GM12878 (cell line): ENCODE measurements at regions not wholly inside any gene's neighbourhood (a gene's known extent, or its start where the extent isn't known, plus 50 kb on each side); places are given as distances from the start of the nearest gene placed in this dataset.

Experiments
- ATAC-seq: fragments of 200-7000 bp; cut with Tn5 transposase; 3 replicates; pipeline ENCODE4 v1.9.1; 2020; ENCODE audit warnings: mild to moderate bottlenecking, moderate library complexity
- BruUV-seq: library from RNA; stranded (reverse); fragments of 400-500 nt; replicated peaks from 2 replicates; lab custom pipeline; 2021; lab: Mats Ljungman, UMichigan
- CTCF ChIA-PET: fragments of 300-600 bp; sonication (Branson Sonifier 250); formaldehyde crosslinking; extraction: SDS; loops from one replicate; lab custom pipeline; 2021; ENCODE audit warnings: inconsistent platforms; lab: Yijun Ruan, JAX
- POLR2A ChIA-PET: fragments of 350-600 bp; formaldehyde crosslinking; extraction: SDS; loops from one replicate; lab custom pipeline; 2021; ENCODE audit warnings: inconsistent platforms; lab: Charles Lee
- RAD21 ChIA-PET: fragments of 300-600 bp; sonication (Branson Sonifier 250); formaldehyde crosslinking; loops from one replicate; lab custom pipeline; 2023; ENCODE audit warnings: antibody characterized with exemption; ENCODE audit not compliant: unreplicated experiment; lab: Charles Lee
- SMC1A ChIA-PET: fragments of 300-600 bp; sonication (Branson Sonifier 250); formaldehyde crosslinking; loops from one replicate; lab custom pipeline; 2023; ENCODE audit not compliant: unreplicated experiment, uncharacterized antibody; lab: Charles Lee
- DNase-seq: peaks from one replicate; pipeline ENCODE4 v3.0.0-alpha.2; 2011; ENCODE audit warnings: low read depth, low spot score
- FAIRE-seq: peaks from 3 replicates; lab custom pipeline; 2011; peaks lifted over from hg19 to GRCh38; lab: Jason Lieb, UNC
- H2AFZ ChIP-seq: 2 replicates; pipeline ENCODE4 v1.6.0; 2011; ENCODE audit warnings: low read depth, low read length, control low read depth; ENCODE audit not compliant: control insufficient read depth
- H3K27ac ChIP-seq: 2 replicates; pipeline ENCODE4 v1.5.1; 2011; ENCODE audit warnings: control low read depth; ENCODE audit not compliant: control insufficient read depth, insufficient read depth
- H3K27me3 ChIP-seq, 2 experiments: replicated peaks in 1 of 2; 2 replicates each; pipeline versions ENCODE4 v1.6.0 to v1.6.1; 2011; ENCODE audit warnings: low read length in 1 of 2; ENCODE audit not compliant: control insufficient read depth in 2 of 2, insufficient read depth in 2 of 2
- H3K36me3 ChIP-seq, 2 experiments: 2 replicates each; pipeline ENCODE4 v1.5.1; 2011; ENCODE audit warnings: low read length in 1 of 2; ENCODE audit not compliant: control insufficient read depth in 2 of 2, insufficient read depth in 2 of 2
- H3K4me1 ChIP-seq: 2 replicates; pipeline ENCODE4 v1.6.1; 2011; ENCODE audit warnings: mild to moderate bottlenecking, low read length, moderate library complexity, mixed read lengths; ENCODE audit not compliant: control insufficient read depth, insufficient read depth
- H3K4me2 ChIP-seq: 2 replicates; pipeline ENCODE4 v1.6.0; 2011; ENCODE audit warnings: control low read depth; ENCODE audit not compliant: control insufficient read depth, insufficient read depth
- H3K4me3 ChIP-seq: fragments of 200-600 bp; sonication (generic); 2 replicates; pipeline ENCODE4 v1.5.1; 2016
- H3K79me2 ChIP-seq: 2 replicates; pipeline ENCODE4 v1.6.0; 2011; ENCODE audit warnings: low read length; ENCODE audit not compliant: control insufficient read depth, insufficient read depth
- H3K9ac ChIP-seq: 2 replicates; pipeline ENCODE4 v1.8.0; 2011; ENCODE audit warnings: low read length, control low read depth, mixed read lengths; ENCODE audit not compliant: control insufficient read depth, insufficient read depth
- H3K9me3 ChIP-seq: replicated peaks from 3 replicates; pipeline ENCODE4 v1.5.1; 2011; ENCODE audit warnings: mild to moderate bottlenecking, low read length; ENCODE audit not compliant: control insufficient read depth, insufficient read depth
- H4K20me1 ChIP-seq: 2 replicates; pipeline ENCODE4 v1.6.0; 2011; ENCODE audit not compliant: control insufficient read depth, insufficient read depth
- BCL11A ChIP-seq: IDR thresholded peaks from 2 replicates; pipeline ENCODE4 v1.6.1; 2011; ENCODE audit warnings: low read depth, low read length
- ETV6 ChIP-seq, 2 experiments: fragments of 450-650 bp in 1 of 2; IDR thresholded peaks in 1 of 2; conservative IDR thresholded peaks in 1 of 2; 2 replicates each; pipeline ENCODE4 v1.6.1; 2014; ENCODE audit warnings: antibody characterized with exemption in 1 of 2, borderline replicate concordance in 1 of 2, low read depth in 1 of 2, mild to moderate bottlenecking in 1 of 2, moderate library complexity in 1 of 2
- HDAC2 ChIP-seq: fragments of 200-600 bp; sonication (generic); IDR thresholded peaks from 2 replicates; pipeline ENCODE4 v1.6.1; 2017
- LARP7 ChIP-seq: fragments of 450-650 bp; IDR thresholded peaks from 2 replicates; pipeline ENCODE4 v1.6.1; 2017; ENCODE audit warnings: mild to moderate bottlenecking
- NFYA ChIP-seq: IDR thresholded peaks from 2 replicates; pipeline ENCODE4 v1.6.1; 2011; ENCODE audit warnings: low read depth, mild to moderate bottlenecking, low read length, improper control_type of control experiment, borderline replicate concordance
- SREBF1 ChIP-seq: IDR thresholded peaks from 2 replicates; pipeline ENCODE4 v1.6.1; 2012; ENCODE audit warnings: mild to moderate bottlenecking, low read length
- TBL1XR1 ChIP-seq: IDR thresholded peaks from 2 replicates; pipeline ENCODE4 v1.6.1; 2012; ENCODE audit warnings: low read depth, low read length, improper control_type of control experiment
- TCF3 ChIP-seq: IDR thresholded peaks from 2 replicates; pipeline ENCODE4 v1.6.1; 2012; ENCODE audit warnings: low read depth, mild to moderate bottlenecking, low read length, borderline replicate concordance; ENCODE audit not compliant: insufficient read depth
- ZNF384 ChIP-seq: IDR thresholded peaks from 2 replicates; pipeline ENCODE4 v1.6.1; 2012; ENCODE audit warnings: low read depth, mild to moderate bottlenecking, low read length, improper control_type of control experiment, borderline replicate concordance
- ZZZ3 ChIP-seq: IDR thresholded peaks from 2 replicates; pipeline ENCODE4 v1.6.1; 2011; ENCODE audit warnings: low read depth; ENCODE audit not compliant: control insufficient read depth, insufficient read length
- WGBS: methylation state at CpG from one replicate; pipeline ENCODE4 v1.1.6; 2016; ENCODE audit warnings: low lambda C conversion rate; ENCODE audit not compliant: insufficient replicate concordance, insufficient coverage; ENCODE audit errors: missing lambda C conversion rate; 5-methylcytosine and 5-hydroxymethylcytosine counted together
- in situ Hi-C: fragments of 300-500 bp; cut with MboI; formaldehyde crosslinking; loops from 9 replicates; pipeline ENCODE4 v1.14.3; 2018; ENCODE audit warnings: mixed read lengths
- intact Hi-C: fragments of 100-400 bp; cut with micrococcal nuclease; formaldehyde crosslinking; loops from one replicate; pipeline ENCODE4 v1.14.2; 2022; ENCODE audit not compliant: unreplicated experiment
- TF ChIP-seq, protein P1 (sequence below): IDR thresholded peaks from 2 replicates; pipeline ENCODE4 v1.6.1; 2011; ENCODE audit warnings: low read depth, mild to moderate bottlenecking, low read length, moderate library complexity, borderline replicate concordance; ENCODE audit errors: extremely low read depth
- TF ChIP-seq, protein P2 (sequence below): fragments of 450-650 bp; IDR thresholded peaks from 2 replicates; pipeline ENCODE4 v1.6.1; 2016; ENCODE audit warnings: mild to moderate bottlenecking, moderate library complexity, borderline replicate concordance
- TF ChIP-seq, protein P3 (sequence below): fragments of 150-350 bp; IDR thresholded peaks from 2 replicates; pipeline ENCODE4 v1.6.1; 2014; ENCODE audit warnings: mild to moderate bottlenecking, low read depth, low read length
- TF ChIP-seq, protein P4 (sequence below): fragments of 450-650 bp; IDR thresholded peaks from 2 replicates; pipeline ENCODE4 v1.6.1; 2016; ENCODE audit warnings: mild to moderate bottlenecking
- TF ChIP-seq, protein P5 (sequence below): fragments of 450-650 bp; IDR thresholded peaks from 2 replicates; pipeline ENCODE4 v1.6.1; 2017; ENCODE audit warnings: borderline replicate concordance

DNA sequence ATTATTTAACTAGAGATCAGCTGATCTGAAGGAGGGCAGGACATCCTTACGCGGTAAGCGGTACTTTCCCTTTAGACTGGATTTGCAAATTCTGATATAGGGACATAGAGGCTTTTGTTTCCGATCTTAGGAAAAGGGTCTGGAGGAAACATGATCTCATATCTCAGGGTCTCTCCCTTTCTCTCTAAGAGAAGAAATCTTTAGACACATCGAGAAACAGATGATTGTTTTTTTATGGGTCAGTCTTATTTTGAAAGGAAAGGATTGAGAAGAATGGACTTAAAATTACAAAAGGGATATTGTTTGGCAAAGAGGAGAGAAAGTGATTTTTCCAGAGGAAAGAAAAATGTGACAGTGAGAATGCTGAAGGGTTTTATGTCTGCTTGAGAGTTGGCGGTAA is 83.9 kb upstream of the OGFRL1 start:
- no peak overlapping the region for H3K27ac ChIP-seq
- BruUV-seq: no TSS peak
- no peak overlapping the region for H3K9ac ChIP-seq
- in situ Hi-C loops (no loop called here), intact Hi-C loops (no loop called here)
- FAIRE-seq: no peak
- no peak overlapping the region for H3K4me3 ChIP-seq
- ChIA-PET RAD21 (no interaction called here), SMC1A (no interaction called here), POLR2A (no interaction called here), CTCF (no interaction called here)
- ATAC-seq: no peak
- no peak overlapping the region for H3K4me2 ChIP-seq
- no peaks in the 10 kb centered on the region; the same call in 2 of the 3 replicates for H3K9me3 ChIP-seq
- H3K36me3 ChIP-seq: no peaks in the 10 kb centered on the region
- 75% methylated on average over 6 of the region's 6 CpGs for WGBS
- H2AFZ ChIP-seq: no peak overlapping the region
- H3K27me3 ChIP-seq: no peaks in the 10 kb centered on the region
- no peaks in the 10 kb centered on the region for H3K79me2 ChIP-seq
- no peaks in the 10 kb centered on the region for H3K4me1 ChIP-seq
- DNase-seq: no peak
- H4K20me1 ChIP-seq: no peaks in the 10 kb centered on the region
- TF ChIP-seq, protein P1, sequence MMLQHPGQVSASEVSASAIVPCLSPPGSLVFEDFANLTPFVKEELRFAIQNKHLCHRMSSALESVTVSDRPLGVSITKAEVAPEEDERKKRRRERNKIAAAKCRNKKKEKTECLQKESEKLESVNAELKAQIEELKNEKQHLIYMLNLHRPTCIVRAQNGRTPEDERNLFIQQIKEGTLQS: no peak
- TF ChIP-seq TBL1XR1 (no peak), HDAC2 (no peak), BCL11A (no peak), LARP7 (no peak), NFYA (no peak), ZNF384 (no peak), TCF3 (no peak), SREBF1 (no peak), ETV6 (conservative IDR thresholded peaks at IDR 0.05 in 1 of 2, IDR thresholded peaks at IDR 0.05 in 1 of 2; ENCODE audit: borderline replicate concordance in 1 of 2, low read depth in 1 of 2) (no peak), ZZZ3 (no peak)
- TF ChIP-seq, protein P2, sequence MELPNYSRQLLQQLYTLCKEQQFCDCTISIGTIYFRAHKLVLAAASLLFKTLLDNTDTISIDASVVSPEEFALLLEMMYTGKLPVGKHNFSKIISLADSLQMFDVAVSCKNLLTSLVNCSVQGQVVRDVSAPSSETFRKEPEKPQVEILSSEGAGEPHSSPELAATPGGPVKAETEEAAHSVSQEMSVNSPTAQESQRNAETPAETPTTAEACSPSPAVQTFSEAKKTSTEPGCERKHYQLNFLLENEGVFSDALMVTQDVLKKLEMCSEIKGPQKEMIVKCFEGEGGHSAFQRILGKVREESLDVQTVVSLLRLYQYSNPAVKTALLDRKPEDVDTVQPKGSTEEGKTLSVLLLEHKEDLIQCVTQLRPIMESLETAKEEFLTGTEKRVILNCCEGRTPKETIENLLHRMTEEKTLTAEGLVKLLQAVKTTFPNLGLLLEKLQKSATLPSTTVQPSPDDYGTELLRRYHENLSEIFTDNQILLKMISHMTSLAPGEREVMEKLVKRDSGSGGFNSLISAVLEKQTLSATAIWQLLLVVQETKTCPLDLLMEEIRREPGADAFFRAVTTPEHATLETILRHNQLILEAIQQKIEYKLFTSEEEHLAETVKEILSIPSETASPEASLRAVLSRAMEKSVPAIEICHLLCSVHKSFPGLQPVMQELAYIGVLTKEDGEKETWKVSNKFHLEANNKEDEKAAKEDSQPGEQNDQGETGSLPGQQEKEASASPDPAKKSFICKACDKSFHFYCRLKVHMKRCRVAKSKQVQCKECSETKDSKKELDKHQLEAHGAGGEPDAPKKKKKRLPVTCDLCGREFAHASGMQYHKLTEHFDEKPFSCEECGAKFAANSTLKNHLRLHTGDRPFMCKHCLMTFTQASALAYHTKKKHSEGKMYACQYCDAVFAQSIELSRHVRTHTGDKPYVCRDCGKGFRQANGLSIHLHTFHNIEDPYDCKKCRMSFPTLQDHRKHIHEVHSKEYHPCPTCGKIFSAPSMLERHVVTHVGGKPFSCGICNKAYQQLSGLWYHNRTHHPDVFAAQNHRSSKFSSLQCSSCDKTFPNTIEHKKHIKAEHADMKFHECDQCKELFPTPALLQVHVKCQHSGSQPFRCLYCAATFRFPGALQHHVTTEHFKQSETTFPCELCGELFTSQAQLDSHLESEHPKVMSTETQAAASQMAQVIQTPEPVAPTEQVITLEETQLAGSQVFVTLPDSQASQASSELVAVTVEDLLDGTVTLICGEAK: no peak
- TF ChIP-seq, protein P3, sequence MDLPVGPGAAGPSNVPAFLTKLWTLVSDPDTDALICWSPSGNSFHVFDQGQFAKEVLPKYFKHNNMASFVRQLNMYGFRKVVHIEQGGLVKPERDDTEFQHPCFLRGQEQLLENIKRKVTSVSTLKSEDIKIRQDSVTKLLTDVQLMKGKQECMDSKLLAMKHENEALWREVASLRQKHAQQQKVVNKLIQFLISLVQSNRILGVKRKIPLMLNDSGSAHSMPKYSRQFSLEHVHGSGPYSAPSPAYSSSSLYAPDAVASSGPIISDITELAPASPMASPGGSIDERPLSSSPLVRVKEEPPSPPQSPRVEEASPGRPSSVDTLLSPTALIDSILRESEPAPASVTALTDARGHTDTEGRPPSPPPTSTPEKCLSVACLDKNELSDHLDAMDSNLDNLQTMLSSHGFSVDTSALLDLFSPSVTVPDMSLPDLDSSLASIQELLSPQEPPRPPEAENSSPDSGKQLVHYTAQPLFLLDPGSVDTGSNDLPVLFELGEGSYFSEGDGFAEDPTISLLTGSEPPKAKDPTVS: no peak
- TF ChIP-seq, protein P4, sequence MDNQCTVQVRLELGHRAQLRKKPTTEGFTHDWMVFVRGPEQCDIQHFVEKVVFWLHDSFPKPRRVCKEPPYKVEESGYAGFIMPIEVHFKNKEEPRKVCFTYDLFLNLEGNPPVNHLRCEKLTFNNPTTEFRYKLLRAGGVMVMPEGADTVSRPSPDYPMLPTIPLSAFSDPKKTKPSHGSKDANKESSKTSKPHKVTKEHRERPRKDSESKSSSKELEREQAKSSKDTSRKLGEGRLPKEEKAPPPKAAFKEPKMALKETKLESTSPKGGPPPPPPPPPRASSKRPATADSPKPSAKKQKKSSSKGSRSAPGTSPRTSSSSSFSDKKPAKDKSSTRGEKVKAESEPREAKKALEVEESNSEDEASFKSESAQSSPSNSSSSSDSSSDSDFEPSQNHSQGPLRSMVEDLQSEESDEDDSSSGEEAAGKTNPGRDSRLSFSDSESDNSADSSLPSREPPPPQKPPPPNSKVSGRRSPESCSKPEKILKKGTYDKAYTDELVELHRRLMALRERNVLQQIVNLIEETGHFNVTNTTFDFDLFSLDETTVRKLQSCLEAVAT: no peak
- TF ChIP-seq, protein P5, sequence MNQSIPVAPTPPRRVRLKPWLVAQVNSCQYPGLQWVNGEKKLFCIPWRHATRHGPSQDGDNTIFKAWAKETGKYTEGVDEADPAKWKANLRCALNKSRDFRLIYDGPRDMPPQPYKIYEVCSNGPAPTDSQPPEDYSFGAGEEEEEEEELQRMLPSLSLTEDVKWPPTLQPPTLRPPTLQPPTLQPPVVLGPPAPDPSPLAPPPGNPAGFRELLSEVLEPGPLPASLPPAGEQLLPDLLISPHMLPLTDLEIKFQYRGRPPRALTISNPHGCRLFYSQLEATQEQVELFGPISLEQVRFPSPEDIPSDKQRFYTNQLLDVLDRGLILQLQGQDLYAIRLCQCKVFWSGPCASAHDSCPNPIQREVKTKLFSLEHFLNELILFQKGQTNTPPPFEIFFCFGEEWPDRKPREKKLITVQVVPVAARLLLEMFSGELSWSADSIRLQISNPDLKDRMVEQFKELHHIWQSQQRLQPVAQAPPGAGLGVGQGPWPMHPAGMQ: no peak
